MCF 10A (cell line): ENCODE measurements at regions not wholly inside any gene's neighbourhood (a gene's known extent, or its start where the extent isn't known, plus 50 kb on each side); places are given as distances from the start of the nearest gene placed in this dataset.

Source experiments
- BruUV-seq: library from RNA; stranded (reverse); fragments of 400-500 nt; replicated peaks from 2 replicates; lab custom pipeline; 2021; lab: Mats Ljungman, UMichigan
- CTCF ChIA-PET: fragments of 300-600 bp; sonication (Branson Sonifier 250); formaldehyde crosslinking; extraction: SDS; loops from one replicate; lab custom pipeline; 2021; ENCODE audit warnings: antibody characterized with exemption, inconsistent platforms; lab: Yijun Ruan, JAX
- POLR2A ChIA-PET: fragments of 300-600, 350-650 bp; sonication (Branson Sonifier 250); formaldehyde crosslinking; extraction: SDS; loops from one replicate; lab custom pipeline; 2020; ENCODE audit warnings: antibody characterized with exemption, inconsistent platforms; lab: Yijun Ruan, JAX
- DNase-seq: peaks from one replicate; pipeline ENCODE4 v3.0.0-alpha.2; 2018; ENCODE audit not compliant: unreplicated experiment
- H3K27ac Mint-ChIP-seq: one replicate; pipeline ENCODE4 v1.8.0; 2022; ENCODE audit warnings: mild to moderate bottlenecking, low read depth, mixed read lengths; ENCODE audit not compliant: unreplicated experiment
- H3K27me3 Mint-ChIP-seq: one replicate; pipeline ENCODE4 v1.8.0; 2022; ENCODE audit warnings: mixed read lengths; ENCODE audit not compliant: insufficient read depth, unreplicated experiment
- H3K36me3 Mint-ChIP-seq: one replicate; pipeline ENCODE4 v1.8.0; 2022; ENCODE audit warnings: mild to moderate bottlenecking, moderate library complexity, mixed read lengths; ENCODE audit not compliant: insufficient read depth, unreplicated experiment
- H3K4me1 Mint-ChIP-seq: one replicate; pipeline ENCODE4 v1.8.0; 2022; ENCODE audit warnings: mixed read lengths; ENCODE audit not compliant: insufficient read depth, unreplicated experiment
- H3K4me3 Mint-ChIP-seq: one replicate; pipeline ENCODE4 v1.8.0; 2022; ENCODE audit warnings: mild to moderate bottlenecking, moderate library complexity, mixed read lengths; ENCODE audit not compliant: unreplicated experiment
- H3K9me3 Mint-ChIP-seq: one replicate; pipeline ENCODE4 v1.8.0; 2022; ENCODE audit warnings: mixed read lengths; ENCODE audit not compliant: unreplicated experiment
- intact Hi-C: fragments of 100-400 bp; cut with micrococcal nuclease; formaldehyde crosslinking; loops from 2 replicates; pipeline ENCODE4 v1.14.1; 2022
- TF ChIP-seq, protein P1 (sequence below): fragments of 200-600 bp; IDR thresholded peaks from one replicate; pipeline ENCODE4 v1.8.0; 2022; ENCODE audit warnings: antibody characterized with exemption, mild to moderate bottlenecking; ENCODE audit not compliant: unreplicated experiment

GRCh38 chr7:96501318-96501717 lies 179.4 kb upstream of the SLC25A13 start:
- BruUV-seq: no TSS peak
- H3K4me3 Mint-ChIP-seq: no peak overlapping the region
- TF ChIP-seq, protein P1, sequence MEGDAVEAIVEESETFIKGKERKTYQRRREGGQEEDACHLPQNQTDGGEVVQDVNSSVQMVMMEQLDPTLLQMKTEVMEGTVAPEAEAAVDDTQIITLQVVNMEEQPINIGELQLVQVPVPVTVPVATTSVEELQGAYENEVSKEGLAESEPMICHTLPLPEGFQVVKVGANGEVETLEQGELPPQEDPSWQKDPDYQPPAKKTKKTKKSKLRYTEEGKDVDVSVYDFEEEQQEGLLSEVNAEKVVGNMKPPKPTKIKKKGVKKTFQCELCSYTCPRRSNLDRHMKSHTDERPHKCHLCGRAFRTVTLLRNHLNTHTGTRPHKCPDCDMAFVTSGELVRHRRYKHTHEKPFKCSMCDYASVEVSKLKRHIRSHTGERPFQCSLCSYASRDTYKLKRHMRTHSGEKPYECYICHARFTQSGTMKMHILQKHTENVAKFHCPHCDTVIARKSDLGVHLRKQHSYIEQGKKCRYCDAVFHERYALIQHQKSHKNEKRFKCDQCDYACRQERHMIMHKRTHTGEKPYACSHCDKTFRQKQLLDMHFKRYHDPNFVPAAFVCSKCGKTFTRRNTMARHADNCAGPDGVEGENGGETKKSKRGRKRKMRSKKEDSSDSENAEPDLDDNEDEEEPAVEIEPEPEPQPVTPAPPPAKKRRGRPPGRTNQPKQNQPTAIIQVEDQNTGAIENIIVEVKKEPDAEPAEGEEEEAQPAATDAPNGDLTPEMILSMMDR: no peak
- ChIA-PET POLR2A (interaction anchor here (1.4 kb wide), 1 partner anchor 26 kb away, joined by 5 read pairs; no protein-coding TSS in a partner anchor), CTCF (interaction anchor here (1.1 kb wide), 1 partner anchor 26 kb away, joined by 3 read pairs; no protein-coding TSS in a partner anchor)
- no peak for DNase-seq
- H3K4me1 Mint-ChIP-seq: no peaks in the 10 kb centered on the region
- no peaks in the 10 kb centered on the region for H3K9me3 Mint-ChIP-seq
- no peak overlapping the region for H3K27ac Mint-ChIP-seq
- H3K27me3 Mint-ChIP-seq: peaks cover 59% of the 10 kb centered on the region
- H3K36me3 Mint-ChIP-seq: no peaks in the 10 kb centered on the region
- intact Hi-C loops: no loop called here

DNA sequence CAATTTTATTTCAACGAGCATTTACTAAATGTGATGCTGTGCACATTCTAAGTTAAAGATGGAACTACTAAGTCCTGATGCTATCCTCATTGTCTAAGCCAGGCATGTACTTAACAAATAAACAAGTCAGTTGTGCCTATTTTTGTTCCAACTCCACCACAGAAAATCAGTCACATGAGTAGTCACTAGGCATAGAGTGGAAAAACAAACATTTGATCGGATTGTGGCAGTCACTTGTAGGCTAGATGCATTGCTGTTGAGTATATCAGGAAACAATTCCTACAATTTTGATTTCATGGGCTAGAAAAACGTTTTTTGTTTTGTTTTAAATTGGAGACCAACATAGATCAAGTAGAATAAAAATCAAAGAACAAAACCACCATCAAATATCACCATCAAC lies 177.6 kb upstream of the SLC25A13 start:
- Mint-ChIP-seq H3K27me3 (peaks cover 73% of the 10 kb centered on the region), H3K36me3 (no peaks in the 10 kb centered on the region), H3K9me3 (no peaks in the 10 kb centered on the region), H3K4me3 (no peak overlapping the region), H3K4me1 (no peaks in the 10 kb centered on the region), H3K27ac (no peak overlapping the region)
- ChIA-PET CTCF (no interaction called here), POLR2A (no interaction called here)
- intact Hi-C loops: no loop called here
- no peak for DNase-seq
- TF ChIP-seq, protein P1: no peak
- BruUV-seq: no TSS peak

- ChIA-PET POLR2A (no interaction called here), CTCF (interaction anchor here (0.6 kb wide), 2 partner anchors 82 to 190 kb away, joined by 3 read pairs; no protein-coding TSS in a partner anchor)
- no peaks in the 10 kb centered on the region for H3K36me3 Mint-ChIP-seq
Observed at GRCh38 chr7:96497567-96497966, 175.7 kb upstream of the SLC25A13 start.

GRCh38 chr7:96495751-96496216 lies 173.9 kb upstream of the SLC25A13 start:
- peak; percentile 29 for DNase-seq
- Mint-ChIP-seq H3K36me3 (no peaks in the 10 kb centered on the region), H3K9me3 (no peaks in the 10 kb centered on the region), H3K27ac (no peak overlapping the region), H3K27me3 (peaks cover 87% of the 10 kb centered on the region), H3K4me1 (no peaks in the 10 kb centered on the region), H3K4me3 (no peak overlapping the region)
- ChIA-PET POLR2A (interaction anchor here (0.6 to 1.7 kb wide), 2 partner anchors 13 to 52 kb away, joined by 3 to 5 read pairs; no protein-coding TSS in a partner anchor), CTCF (no interaction called here)
- TF ChIP-seq, protein P1: no peak
- BruUV-seq: no TSS peak
- intact Hi-C loops: no loop called here

More at GRCh38 chr7:96497567-96497966, 175.7 kb upstream of the SLC25A13 start:
- Mint-ChIP-seq H3K27me3 (peaks cover 77% of the 10 kb centered on the region), H3K4me3 (no peak overlapping the region), H3K9me3 (no peaks in the 10 kb centered on the region), H3K4me1 (no peaks in the 10 kb centered on the region), H3K27ac (no peak overlapping the region)
- TF ChIP-seq, protein P1: no peak
- no peak for DNase-seq
- intact Hi-C loops: no loop called here
- no TSS peak for BruUV-seq
